Activated T-helper 1 cell treated with Interleukin-2 at 50 U/mL for 16 hours (primary cell): ENCODE measurements at regions not wholly inside any gene's neighbourhood (a gene's known extent, or its start where the extent isn't known, plus 50 kb on each side); places are given as distances from the start of the nearest gene placed in this dataset.
"Not testable (repeated sequence)": the region's sequence is repeated elsewhere in the genome, so short reads cannot be mapped to it uniquely, and the experiment has no call there.

Experiments used
- DNase-seq: peaks from one replicate; pipeline ENCODE4 v3.0.0-alpha.2; 2020; ENCODE audit warnings: low read depth

DNA sequence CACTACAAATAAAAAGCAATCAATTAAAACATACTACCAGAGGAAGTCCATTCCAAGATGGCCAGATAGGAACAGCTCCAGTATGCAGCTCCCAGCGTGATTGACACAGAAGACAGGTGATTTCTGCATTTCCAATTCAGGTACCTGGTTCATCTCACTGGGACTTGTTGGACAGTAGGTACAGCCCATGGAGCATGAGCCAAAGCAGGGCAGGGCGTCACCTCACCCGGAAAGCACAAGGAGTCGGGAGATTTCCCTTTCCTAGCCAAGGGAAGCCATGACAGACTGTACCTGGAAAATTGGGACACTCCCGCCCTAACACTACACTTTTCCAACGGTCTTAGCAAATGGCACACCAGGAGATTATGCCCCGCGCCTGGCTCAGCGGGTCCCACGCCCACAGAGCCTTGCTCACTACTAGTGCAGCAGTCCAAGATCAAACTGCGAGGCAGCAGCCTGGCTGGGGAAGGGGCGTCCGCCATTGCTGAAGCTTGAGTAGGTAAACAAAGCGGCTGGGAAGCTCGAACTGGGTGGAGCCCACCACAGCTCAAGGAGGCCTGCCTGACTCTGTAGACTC, 106.0 kb downstream of the BUD13 start:
- DNase-seq: not testable (repeated sequence)

- DNase-seq: no peak
Measured at GRCh38 chr11:116665523-116665922, 107.3 kb downstream of the BUD13 start.

GRCh38 chr11:116661056-116661455, 111.7 kb downstream of the BUD13 start:
- no peak for DNase-seq

GRCh38 chr11:116660011-116660410, 112.8 kb downstream of the BUD13 start:
- no peak for DNase-seq

DNA sequence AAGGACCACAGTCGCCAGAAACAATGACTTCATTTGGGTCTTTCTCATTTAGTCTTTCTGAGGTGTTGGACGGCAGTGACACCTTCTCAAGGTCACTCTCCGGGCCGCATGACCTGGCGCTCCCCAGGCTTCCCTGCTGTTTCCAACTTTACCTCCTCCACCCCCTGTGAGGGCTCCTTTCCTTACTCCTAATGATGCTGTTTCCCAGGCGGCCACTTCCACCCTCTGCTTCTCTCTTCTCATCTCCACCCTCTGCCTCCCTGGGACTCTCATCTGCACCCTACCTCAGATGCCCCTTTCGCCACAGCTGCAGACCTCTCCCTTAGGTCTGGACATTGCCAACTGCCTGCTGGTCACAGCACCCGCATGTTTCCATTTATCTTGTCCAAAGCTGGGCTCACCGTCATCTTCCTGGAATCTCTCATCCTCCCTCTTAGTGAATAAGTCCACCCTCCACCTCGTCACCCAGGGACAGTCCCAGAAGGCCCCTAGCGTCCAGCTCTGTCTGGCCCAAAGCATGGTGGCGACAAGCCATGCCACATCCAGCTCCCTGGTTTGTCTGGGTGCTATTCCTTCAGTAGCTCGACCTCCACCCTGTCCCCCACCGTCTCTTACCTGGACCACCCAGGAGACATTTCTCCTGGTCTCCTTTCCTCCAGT, 113.8 kb downstream of the BUD13 start:
- no peak for DNase-seq

GRCh38 chr11:116657842-116658825, 114.7 kb downstream of the BUD13 start:
- no peak for DNase-seq

- no peak for DNase-seq
Measured at GRCh38 chr11:116656011-116656410, 116.8 kb downstream of the BUD13 start.

DNA sequence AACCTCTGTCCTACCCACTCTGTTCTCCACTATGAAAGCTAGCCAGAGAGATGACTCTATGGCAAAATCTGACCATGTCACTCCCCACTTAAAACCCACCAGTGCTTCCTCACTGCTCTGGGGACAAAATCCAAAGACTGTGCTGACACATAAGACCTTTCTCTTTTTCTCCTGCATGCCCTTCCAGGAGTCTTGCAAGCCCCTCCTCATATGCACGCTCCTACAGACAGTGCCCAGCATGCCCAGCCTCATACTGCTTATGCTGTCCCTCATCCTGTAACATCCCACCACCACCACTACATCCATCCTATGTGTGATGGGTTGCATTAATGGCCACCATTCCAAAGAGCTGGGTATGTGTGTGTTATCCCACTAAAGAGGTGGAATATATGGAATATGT, 118.3 kb downstream of the BUD13 start:
- no peak for DNase-seq

GRCh38 chr11:116653206-116653605, 119.6 kb downstream of the BUD13 start:
- no peak for DNase-seq

DNA sequence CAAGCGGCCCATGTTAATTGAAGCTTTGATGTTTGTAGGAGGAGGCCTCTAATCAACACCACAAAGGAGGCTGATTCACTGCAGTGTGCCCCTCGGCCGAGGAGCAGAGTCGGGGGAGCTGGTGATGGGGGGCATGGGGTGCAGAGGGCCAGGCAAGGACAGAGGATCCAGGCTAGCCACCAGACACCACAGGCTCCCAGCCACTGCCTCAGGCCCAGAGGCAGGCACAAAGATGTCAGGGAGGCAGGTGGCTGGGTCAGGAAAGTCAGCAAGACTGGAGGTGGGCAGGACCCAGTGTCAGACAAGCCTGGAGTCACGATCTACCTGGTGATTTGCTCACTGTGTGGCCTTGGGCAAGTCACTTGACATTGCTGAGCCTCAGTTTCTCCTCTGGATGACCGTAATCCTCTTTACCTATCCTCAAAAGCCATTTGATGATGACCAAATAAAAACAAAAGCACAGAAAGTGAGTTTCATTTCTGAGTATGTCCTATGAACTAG, 121.0 kb downstream of the BUD13 start:
- no peak for DNase-seq

DNA sequence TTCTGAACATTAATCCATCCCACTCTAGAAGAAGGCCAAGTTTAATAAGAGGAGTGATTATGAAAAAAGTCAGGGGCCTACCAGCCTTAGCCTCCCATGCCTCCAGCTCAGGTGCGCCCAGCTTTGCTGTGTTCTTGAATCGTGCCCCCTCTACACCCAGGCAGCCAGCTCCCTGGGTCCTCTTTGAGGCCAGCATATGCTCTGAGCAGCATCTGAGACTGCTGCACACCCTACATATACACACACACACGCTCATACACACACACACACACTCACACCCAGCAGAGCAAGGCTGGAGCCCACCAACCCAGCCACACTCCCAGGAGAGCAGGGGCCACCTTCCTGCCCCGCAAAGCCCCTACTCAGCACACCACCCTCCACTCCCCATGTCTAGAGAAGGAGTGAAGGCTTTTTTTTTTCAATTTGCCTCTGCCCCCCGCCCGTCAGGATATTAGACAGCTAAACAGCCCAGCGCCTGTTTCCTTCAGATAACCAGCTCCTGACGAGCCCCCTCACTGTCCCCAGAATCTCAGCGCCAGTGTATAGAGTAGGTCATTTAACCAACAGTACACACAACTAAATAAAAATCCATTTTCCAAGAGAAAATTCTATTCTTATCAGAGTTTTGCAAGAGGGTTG, 121.6 kb downstream of the BUD13 start:
- no peak for DNase-seq

DNA sequence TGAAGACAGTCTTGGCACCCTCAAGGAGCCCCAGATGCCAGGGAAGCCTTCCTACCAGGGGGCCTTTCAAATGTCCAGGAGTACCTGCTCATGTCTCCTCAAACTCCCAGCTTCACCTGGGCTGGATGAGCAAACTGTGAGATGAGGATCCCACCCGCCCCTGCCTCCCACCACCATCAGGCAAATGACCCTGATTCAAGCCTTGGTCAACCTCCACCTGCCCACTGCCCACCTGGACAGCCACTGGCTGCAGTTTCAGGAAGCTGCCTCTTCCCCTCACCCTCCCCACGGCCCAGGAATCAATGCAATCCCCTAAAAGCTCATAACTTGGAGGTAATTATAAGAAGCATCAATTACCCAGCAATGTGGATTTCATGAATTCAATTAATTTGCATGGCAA, 122.7 kb downstream of the BUD13 start:
- no peak for DNase-seq

GRCh38 chr11:116649268-116649667, 123.5 kb downstream of the BUD13 start:
- no peak for DNase-seq

- no peak for DNase-seq
Measured at GRCh38 chr11:116648247-116649174, 124.3 kb downstream of the BUD13 start.

GRCh38 chr11:116647305-116648080, 125.3 kb downstream of the BUD13 start:
- DNase-seq: no peak

GRCh38 chr11:116646191-116646590, 126.6 kb downstream of the BUD13 start:
- no peak for DNase-seq

DNA sequence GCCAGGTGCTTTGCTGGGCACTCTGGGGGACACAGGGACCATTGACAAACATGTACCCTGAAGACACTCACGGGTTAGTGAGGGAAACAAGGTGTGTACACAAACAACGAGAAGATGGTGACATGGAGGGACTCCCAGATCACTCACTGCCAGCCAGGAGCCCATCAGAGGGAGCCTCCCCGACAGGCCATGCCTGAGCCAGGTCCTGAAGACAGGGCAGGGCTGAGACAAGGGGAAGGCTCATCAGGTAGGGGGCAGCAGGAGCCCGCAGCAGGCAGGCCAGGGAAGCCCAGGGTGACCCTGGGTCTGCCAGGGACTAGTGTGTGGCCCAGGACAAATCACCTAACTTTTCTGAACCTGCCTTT, 127.9 kb downstream of the BUD13 start:
- DNase-seq: no peak

DNA sequence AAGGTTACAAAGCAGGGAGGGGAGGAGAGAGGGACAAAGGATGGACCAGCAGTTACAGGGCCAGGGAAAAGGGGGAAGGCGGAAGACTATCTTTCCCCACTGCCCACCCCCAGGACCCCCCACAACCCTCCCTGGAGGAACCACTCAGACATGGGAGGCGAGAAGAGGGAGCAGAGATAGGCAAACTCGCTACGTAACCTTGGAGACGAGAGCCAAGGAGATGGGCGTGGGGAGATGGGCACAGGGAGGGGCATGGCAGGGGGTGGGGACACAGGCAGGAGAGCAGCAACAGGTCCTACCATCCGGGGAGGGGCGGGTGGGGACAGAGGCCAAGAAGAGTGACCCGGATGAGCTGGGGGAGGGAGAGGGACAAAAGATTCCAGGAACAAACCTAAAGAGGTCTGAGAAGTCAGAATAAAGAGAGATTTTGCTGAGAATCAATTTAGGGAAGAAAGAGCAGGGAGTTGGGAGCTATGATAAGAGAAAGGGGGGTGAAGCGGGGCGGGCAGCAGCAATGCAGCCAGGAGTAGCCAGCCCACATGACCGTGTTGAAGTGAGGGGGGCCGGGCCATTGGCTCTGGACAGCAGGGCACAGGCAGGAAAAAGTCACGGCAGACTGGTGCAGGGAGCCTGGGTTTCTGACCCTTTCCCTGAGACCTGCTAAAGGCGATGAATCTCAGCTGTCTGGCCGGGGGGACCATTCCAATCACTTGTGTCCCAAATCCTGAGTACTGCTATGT, 128.4 kb downstream of the BUD13 start:
- DNase-seq: no peak

DNA sequence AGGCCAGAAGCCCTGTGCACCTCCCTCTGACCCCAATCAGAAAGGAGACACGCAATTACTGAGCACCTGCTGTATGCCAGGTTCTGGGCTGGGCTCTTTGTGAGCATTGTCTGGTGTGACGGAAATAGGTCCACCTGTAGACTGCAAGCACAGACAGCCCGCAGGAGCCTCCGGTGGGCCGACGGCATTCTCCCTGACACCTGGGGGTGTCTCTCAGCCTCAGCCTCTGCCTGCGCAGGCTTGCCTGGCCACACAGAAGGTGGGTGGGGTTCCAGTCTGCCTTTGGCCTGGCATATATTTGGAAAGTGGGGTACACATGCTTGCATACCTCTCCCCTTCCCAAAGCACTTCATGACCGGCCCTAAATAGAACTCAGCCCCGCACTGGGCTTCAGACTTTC, 129.3 kb downstream of the BUD13 start:
- DNase-seq: no peak

DNA sequence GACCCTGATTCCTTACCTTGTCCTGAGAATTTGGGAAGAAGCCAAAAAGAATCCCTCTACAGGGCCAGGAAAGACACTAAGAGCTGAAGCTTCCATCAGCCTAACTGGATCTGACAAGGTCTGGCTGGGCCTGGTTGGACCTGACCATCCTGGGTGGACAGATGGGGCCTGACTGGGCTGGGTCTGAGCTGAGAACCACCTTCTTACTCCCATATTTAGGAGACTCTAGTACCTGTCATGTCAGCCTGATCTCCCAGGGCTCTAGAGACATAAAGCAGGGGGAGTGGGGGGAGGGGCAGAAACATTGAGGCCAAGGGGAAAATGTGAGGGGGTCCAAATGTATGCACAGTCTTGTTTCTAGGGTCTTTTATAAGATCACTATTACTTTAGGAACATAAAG, 129.9 kb downstream of the BUD13 start:
- no peak for DNase-seq
